Stimulated activated CD8-positive, alpha-beta memory T cell treated with anti-CD3 and anti-CD28 coated beads, Interleukin-7, amount 100 ng/mL, for 48 hours (primary cell): ENCODE measurements at regions not wholly inside any gene's neighbourhood (a gene's known extent, or its start where the extent isn't known, plus 50 kb on each side); places are given as distances from the start of the nearest gene placed in this dataset.

Experiments
- DNase-seq, 2 donors: peaks; one replicate each; pipeline ENCODE4 v3.0.0-alpha.2; 2020; ENCODE audit warnings: low read depth in 1 of 2; ENCODE audit errors: extremely low read depth in 1 of 2

GRCh38 chr3:117059956-117060270 is 350.3 kb downstream of the TUSC7 start:
- no peak for DNase-seq

GRCh38 chr3:117063930-117064329 is 354.4 kb downstream of the TUSC7 start:
- no peak for DNase-seq

GRCh38 chr3:117068301-117068700 is 358.7 kb downstream of the TUSC7 start:
- no peak for DNase-seq

- no peak for DNase-seq
Observed at GRCh38 chr3:117074826-117075225, 365.2 kb downstream of the TUSC7 start.

- DNase-seq: no peak
Observed at GRCh38 chr3:117079997-117080396, 370.4 kb downstream of the TUSC7 start.

- no peak for DNase-seq
Observed at GRCh38 chr3:117080872-117081271, 371.3 kb downstream of the TUSC7 start.

GRCh38 chr3:117084277-117084676 is 374.7 kb downstream of the TUSC7 start:
- no peak for DNase-seq

- DNase-seq: no peak
Observed at GRCh38 chr3:117084739-117085270, 375.2 kb downstream of the TUSC7 start.

GRCh38 chr3:117091676-117092075 is 382.1 kb downstream of the TUSC7 start:
- no peak for DNase-seq

GRCh38 chr3:117096549-117096948 is 387.0 kb downstream of the TUSC7 start:
- DNase-seq: no peak

GRCh38 chr3:117097351-117097750 is 387.8 kb downstream of the TUSC7 start:
- no peak for DNase-seq

- DNase-seq: no peak
Observed at GRCh38 chr3:117101697-117102096, 392.1 kb downstream of the TUSC7 start.

- DNase-seq: no peak
Observed at GRCh38 chr3:117102426-117102825, 392.8 kb downstream of the TUSC7 start.

GRCh38 chr3:117103675-117104074 is 394.1 kb downstream of the TUSC7 start:
- no peak for DNase-seq

GRCh38 chr3:117104381-117104780 is 394.8 kb downstream of the TUSC7 start:
- DNase-seq: no peak

- DNase-seq: no peak
Observed at GRCh38 chr3:117104792-117105191, 395.2 kb downstream of the TUSC7 start.

GRCh38 chr3:117105686-117106085 is 396.1 kb downstream of the TUSC7 start:
- DNase-seq: no peak

- DNase-seq: no peak
Observed at GRCh38 chr3:117106396-117106795, 396.8 kb downstream of the TUSC7 start.

- DNase-seq: no peak
Observed at GRCh38 chr3:117107946-117108345, 398.4 kb downstream of the TUSC7 start.

- no peak for DNase-seq
Observed at GRCh38 chr3:117109178-117109577, 399.6 kb downstream of the TUSC7 start.

GRCh38 chr3:117114517-117115265 is 405.1 kb downstream of the TUSC7 start:
- DNase-seq: no peak

- no peak for DNase-seq
Observed at GRCh38 chr3:117117188-117117936, 407.8 kb downstream of the TUSC7 start.
